Left ventricle myocardium inferior (tissue), 1 donor: ENCODE measurements at regions not wholly inside any gene's neighbourhood (a gene's known extent, or its start where the extent isn't known, plus 50 kb on each side); places are given as distances from the start of the nearest gene placed in this dataset.

ENCODE experiments used
- DNase-seq: peaks from one replicate; pipeline ENCODE4 v3.0.0-alpha.2; 2020
- H3K27ac ChIP-seq: fragments of 200-600 bp; replicated peaks from 2 replicates; pipeline ENCODE4 v1.8.0; 2021
- H3K27me3 ChIP-seq: fragments of 200-600 bp; 2 replicates; pipeline ENCODE4 v1.8.0; 2021; ENCODE audit warnings: low read depth
- H3K36me3 ChIP-seq: fragments of 200-600 bp; 2 replicates; pipeline ENCODE4 v1.8.0; 2021
- H3K4me1 ChIP-seq: fragments of 200-600 bp; 2 replicates; pipeline ENCODE4 v1.8.0; 2021
- H3K4me3 ChIP-seq: fragments of 200-600 bp; 2 replicates; pipeline ENCODE4 v1.8.0; 2021; ENCODE audit warnings: mild to moderate bottlenecking, moderate library complexity
- H3K9me3 ChIP-seq: fragments of 200-600 bp; replicated peaks from 2 replicates; pipeline ENCODE4 v1.8.0; 2021
- intact Hi-C: fragments of 100-400 bp; cut with micrococcal nuclease; formaldehyde crosslinking; loops from one replicate; pipeline ENCODE4 v1.11.0; 2022
- TF ChIP-seq, protein P1 (sequence below): fragments of 200-600 bp; IDR thresholded peaks from 2 replicates; pipeline ENCODE4 v1.8.0; 2021; ENCODE audit warnings: antibody characterized with exemption, mild to moderate bottlenecking, borderline replicate concordance
- donor health status: DM: no; HTN: yes; CAD: no; lungs with severe emphysema.

DNA sequence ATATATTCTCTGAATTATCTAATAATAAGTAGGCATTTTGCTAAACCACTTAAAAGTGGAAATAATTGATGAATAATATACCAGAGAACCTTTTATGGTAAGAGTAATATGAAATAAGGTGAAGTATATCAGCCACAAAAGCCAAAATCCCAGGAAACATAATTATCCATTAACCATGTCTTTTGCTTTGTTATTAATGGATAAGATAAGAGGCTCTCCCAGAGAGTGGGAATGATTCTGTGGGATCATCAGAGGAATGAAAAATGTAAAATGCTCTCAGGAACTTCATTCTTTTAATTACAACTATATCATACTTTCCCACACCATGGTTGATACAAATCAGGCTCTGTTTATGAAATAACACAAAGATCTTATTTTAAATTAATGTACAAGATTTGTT, 391.7 kb upstream of the FZD8 start:
- no peaks in the 10 kb centered on the region for H3K9me3 ChIP-seq
- H3K27me3 ChIP-seq = no peaks in the 10 kb centered on the region
- intact Hi-C loops = no loop called here
- H3K36me3 ChIP-seq = no peaks in the 10 kb centered on the region
- no peak overlapping the region for H3K27ac ChIP-seq
- DNase-seq = no peak
- TF ChIP-seq, protein P1, sequence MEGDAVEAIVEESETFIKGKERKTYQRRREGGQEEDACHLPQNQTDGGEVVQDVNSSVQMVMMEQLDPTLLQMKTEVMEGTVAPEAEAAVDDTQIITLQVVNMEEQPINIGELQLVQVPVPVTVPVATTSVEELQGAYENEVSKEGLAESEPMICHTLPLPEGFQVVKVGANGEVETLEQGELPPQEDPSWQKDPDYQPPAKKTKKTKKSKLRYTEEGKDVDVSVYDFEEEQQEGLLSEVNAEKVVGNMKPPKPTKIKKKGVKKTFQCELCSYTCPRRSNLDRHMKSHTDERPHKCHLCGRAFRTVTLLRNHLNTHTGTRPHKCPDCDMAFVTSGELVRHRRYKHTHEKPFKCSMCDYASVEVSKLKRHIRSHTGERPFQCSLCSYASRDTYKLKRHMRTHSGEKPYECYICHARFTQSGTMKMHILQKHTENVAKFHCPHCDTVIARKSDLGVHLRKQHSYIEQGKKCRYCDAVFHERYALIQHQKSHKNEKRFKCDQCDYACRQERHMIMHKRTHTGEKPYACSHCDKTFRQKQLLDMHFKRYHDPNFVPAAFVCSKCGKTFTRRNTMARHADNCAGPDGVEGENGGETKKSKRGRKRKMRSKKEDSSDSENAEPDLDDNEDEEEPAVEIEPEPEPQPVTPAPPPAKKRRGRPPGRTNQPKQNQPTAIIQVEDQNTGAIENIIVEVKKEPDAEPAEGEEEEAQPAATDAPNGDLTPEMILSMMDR = no peak
- H3K4me1 ChIP-seq = no peaks in the 10 kb centered on the region
- no peak overlapping the region for H3K4me3 ChIP-seq

DNA sequence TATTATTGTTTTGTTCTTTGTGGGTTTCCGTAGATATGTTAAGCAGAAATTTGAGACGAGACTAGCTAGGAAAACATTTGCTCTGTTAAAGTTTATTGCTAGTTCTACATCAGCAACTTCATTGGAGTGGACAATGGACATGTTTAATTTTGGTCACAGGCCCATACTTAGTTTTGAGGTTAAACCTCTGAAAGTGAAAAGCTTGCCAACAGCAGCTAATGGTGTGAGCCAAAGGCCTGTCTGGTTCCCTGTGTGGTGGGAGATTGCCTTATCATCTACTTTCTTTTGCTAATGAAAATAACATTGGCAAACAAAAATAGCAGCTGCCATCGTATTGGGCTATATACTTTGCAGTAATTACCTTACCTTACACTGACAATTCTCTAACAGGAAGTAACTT, 388.4 kb upstream of the FZD8 start:
- Histone ChIP-seq H3K27me3 (no peaks in the 10 kb centered on the region), H3K9me3 (no peaks in the 10 kb centered on the region), H3K4me1 (no peaks in the 10 kb centered on the region), H3K4me3 (no peak overlapping the region), H3K36me3 (no peaks in the 10 kb centered on the region), H3K27ac (no peak overlapping the region)
- TF ChIP-seq, protein P1 = no peak
- intact Hi-C loops = no loop called here
- no peak for DNase-seq

DNA sequence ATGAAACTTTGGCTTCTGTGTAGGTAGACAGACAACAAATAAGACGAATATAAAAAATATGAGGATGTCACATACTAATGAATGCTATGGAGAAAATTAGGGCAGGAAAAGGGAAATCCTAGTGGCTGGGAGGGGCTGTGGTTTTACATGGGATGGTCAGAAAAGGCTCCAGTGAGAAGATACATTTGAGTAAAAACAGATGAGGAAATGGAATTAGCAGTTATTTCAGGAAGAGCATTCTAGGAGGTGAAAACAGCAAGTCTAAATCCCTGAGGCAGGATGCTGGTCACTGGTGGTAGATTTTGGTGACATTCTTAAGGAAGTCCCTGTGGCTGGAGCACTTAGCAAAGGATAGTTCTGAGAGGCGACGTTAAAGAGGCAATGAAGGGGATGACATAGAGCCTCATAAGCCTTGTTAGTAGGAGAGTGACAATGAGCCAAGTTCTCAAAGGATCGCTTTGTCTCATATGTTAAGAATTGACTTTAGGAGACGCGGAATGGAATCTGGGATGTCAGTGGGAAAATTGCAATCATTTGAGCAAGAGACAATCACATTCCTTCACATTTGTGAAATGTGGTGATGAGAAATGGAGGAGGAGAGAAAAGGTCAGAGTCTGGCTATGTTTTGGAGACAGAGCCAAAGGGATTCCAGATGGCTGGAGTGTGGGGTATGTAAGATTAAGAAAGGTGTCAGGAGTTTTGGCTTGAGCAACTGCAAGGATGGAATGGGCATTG, 384.7 kb upstream of the FZD8 start:
- intact Hi-C loops = no loop called here
- no peaks in the 10 kb centered on the region for H3K4me1 ChIP-seq
- TF ChIP-seq, protein P1 = no peak
- H3K27me3 ChIP-seq = no peaks in the 10 kb centered on the region
- H3K9me3 ChIP-seq = no peaks in the 10 kb centered on the region
- DNase-seq = no peak
- H3K36me3 ChIP-seq = no peaks in the 10 kb centered on the region
- no peak overlapping the region for H3K27ac ChIP-seq
- no peak overlapping the region for H3K4me3 ChIP-seq

DNA sequence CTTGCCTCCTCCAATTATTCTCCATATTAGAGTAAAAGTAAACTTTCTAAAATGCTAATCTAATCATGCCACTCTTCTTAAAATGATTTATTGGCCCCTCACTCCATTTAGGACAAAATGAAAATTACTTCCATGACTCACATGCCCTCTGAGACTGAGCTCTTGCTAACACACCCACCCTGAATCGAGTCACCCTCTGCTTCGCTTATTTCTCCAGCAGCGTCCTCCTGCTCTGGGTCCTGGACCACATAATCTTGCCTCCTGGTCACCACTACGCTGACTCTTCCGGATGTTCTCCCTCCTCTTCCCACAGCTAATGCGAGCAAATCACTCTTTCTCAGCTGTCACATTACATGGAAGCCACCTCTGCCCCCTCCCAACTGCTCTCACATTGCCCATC, 384.0 kb upstream of the FZD8 start:
- Histone ChIP-seq H3K4me3 (no peak overlapping the region), H3K9me3 (no peaks in the 10 kb centered on the region), H3K27ac (no peak overlapping the region), H3K27me3 (no peaks in the 10 kb centered on the region), H3K36me3 (no peaks in the 10 kb centered on the region), H3K4me1 (no peaks in the 10 kb centered on the region)
- intact Hi-C loops = no loop called here
- DNase-seq = no peak
- TF ChIP-seq, protein P1 = no peak

DNA sequence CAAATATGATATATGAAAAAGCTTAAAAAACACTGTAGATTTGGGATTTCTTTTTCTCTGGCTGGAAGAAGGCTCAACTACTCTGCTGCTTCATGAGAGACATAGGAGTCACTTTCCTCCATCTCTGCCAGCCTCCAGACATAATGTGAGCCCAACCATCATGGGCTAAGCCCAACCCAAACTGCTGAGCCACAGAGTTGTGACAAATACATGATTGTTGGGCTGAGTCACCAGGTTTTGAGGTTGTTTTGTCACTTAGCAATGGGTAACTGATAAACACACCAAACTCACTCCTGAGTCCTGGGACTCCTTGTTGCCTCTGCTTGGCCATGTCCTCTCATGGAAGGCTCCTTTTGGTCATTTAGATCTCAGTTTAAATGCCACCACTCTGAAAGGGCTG, 381.8 kb upstream of the FZD8 start:
- Histone ChIP-seq H3K36me3 (no peaks in the 10 kb centered on the region), H3K27ac (no peak overlapping the region), H3K9me3 (no peaks in the 10 kb centered on the region), H3K27me3 (no peaks in the 10 kb centered on the region), H3K4me3 (no peak overlapping the region), H3K4me1 (no peaks in the 10 kb centered on the region)
- intact Hi-C loops = no loop called here
- DNase-seq = no peak
- TF ChIP-seq, protein P1 = no peak

DNA sequence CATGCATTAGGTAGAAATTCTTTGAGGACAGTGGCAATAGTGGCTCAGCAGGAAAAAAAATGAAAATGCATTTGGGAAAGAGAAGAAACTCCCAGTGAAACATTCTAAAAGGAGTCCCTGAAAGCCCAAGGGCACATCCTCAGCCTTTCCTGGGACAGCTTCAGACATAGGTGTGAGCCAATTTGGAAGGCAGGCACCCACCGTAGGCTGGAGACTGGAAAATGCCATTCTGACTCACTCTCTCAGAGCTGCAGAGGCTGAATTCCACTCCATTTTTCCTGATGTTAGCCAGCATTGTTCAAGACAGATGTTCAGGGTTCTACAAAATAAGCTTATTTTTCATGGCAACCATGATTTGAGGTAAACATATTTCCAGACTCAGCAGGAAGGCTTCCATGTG, 379.0 kb upstream of the FZD8 start:
- no peak overlapping the region for H3K4me3 ChIP-seq
- DNase-seq = no peak
- intact Hi-C loops = no loop called here
- no peaks in the 10 kb centered on the region for H3K9me3 ChIP-seq
- no peaks in the 10 kb centered on the region for H3K4me1 ChIP-seq
- TF ChIP-seq, protein P1 = no peak
- H3K27me3 ChIP-seq = no peaks in the 10 kb centered on the region
- H3K36me3 ChIP-seq = no peaks in the 10 kb centered on the region
- no peak overlapping the region for H3K27ac ChIP-seq
